ENCODE measurements at regions not wholly inside any gene's neighbourhood (a gene's known extent, or its start where the extent isn't known, plus 50 kb on each side); places are given as distances from the start of the nearest gene placed in this dataset.

DNA sequence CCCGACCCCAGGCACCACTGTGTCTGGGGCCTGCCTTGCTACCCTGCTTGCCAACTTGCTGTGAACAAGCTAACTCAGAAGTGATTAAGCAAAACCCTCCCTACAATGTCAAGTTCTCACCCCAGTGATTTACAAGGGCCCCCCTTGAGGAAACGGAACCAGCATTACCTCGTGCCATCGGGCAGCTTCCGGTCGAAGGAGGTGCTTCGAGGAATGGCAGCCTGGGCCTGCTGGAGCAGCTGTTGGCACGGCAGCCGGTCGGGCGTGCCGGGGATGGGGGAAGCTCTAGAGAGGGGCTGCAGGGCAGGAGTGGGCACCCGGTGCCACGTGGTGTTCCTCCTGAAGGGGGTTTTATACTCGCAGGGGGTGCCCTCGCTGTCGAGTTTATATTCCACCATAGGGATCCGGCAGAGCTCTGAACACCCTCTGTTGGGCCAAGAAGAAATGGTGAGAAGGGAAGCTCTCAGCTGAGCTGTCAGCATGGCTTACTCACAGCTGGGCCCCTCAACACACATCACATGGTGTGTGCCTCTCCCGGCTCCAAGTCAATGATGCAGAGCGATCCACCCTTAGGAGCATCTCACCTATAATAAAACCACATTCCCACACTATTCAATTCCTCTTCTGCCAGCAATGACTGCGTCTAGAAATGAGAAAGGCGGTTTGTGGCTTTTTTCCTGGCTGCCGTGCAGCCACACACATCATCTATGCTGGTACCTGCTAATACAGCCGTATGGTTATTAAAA is 184.4 kb downstream of the SIPA1L2 start:
- DNase-seq (ENCODE audit: low spot score) = no peak
- H3K4me1 Mint-ChIP-seq = 0 out of 2 replicates have a peak, but pooled peaks cover 3% of the 10 kb centered on the region
- no peak for ATAC-seq
- no peak overlapping the region for H3K4me3 Mint-ChIP-seq
- no peak for TF ChIP-seq ZNF512 (CRISPR knock-in tag; IDR thresholded peaks at IDR 0.05; ENCODE audit: borderline replicate concordance)
- TF ChIP-seq ATF1 (CRISPR knock-in tag; IDR thresholded peaks at IDR 0.05) = no peak
- TF ChIP-seq RELA (CRISPR knock-in tag; IDR thresholded peaks at IDR 0.05; ENCODE audit: borderline replicate concordance) = no peak
- POLR2A ChIA-PET = no interaction called here
- H3K36me3 Mint-ChIP-seq = no peaks in the 10 kb centered on the region; the same call in 1 of the 2 replicates
- no peaks in the 10 kb centered on the region for H3K27me3 Mint-ChIP-seq (ENCODE audit: low read depth)
- H3K9me3 Mint-ChIP-seq = no peaks in the 10 kb centered on the region
- no peak overlapping the region for H3K27ac Mint-ChIP-seq
- CTCF ChIA-PET = no interaction called here

DNA sequence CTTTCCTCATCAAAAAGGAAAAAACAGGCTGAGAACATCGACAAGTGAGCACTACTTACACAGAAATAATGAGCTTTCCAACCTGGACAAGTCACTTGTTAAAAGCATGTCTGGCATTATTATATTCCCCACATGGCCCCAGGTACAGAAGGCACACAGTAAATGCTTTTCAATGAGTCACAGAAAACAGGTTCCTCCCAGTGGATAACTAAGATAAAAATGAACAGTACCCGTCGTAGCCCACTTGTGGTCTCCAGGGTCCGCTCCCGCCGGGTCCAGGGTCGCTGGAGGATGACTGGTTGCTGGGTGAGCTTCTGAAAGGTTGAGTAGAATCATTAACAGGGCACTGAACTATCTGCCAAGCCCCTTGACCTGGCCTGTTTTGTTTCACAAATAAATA is 186.6 kb downstream of the SIPA1L2 start:
- H3K9me3 Mint-ChIP-seq = no peaks in the 10 kb centered on the region
- no peak overlapping the region for H3K27ac Mint-ChIP-seq
- TF ChIP-seq HMGA2 (CRISPR knock-in tag; IDR thresholded peaks at IDR 0.05) (no peak), CDX4 (CRISPR knock-in tag; IDR thresholded peaks at IDR 0.05; ENCODE audit: borderline replicate concordance) (no peak), EMX1 (CRISPR knock-in tag; IDR thresholded peaks at IDR 0.05) (no peak), NFYB (CRISPR knock-in tag; conservative IDR thresholded peaks at IDR 0.05; ENCODE audit: low read depth) (no peak), NR3C1 (CRISPR knock-in tag; conservative IDR thresholded peaks at IDR 0.05; ENCODE audit: low read depth) (no peak), GTF2I (CRISPR knock-in tag; conservative IDR thresholded peaks at IDR 0.05) (no peak)
- H3K27me3 Mint-ChIP-seq (ENCODE audit: low read depth) = no peaks in the 10 kb centered on the region
- no peaks in the 10 kb centered on the region; the same call in 1 of the 2 replicates for H3K36me3 Mint-ChIP-seq
- peaks cover 6% of the 10 kb centered on the region for H3K4me1 Mint-ChIP-seq
- DNase-seq (ENCODE audit: low spot score) (no peak), ATAC-seq (no peak)
- POLR2A ChIA-PET = interaction anchor here (0.5 kb wide), 1 partner anchor 136 kb away, joined by 4 read pairs; no protein-coding TSS in a partner anchor
- H3K4me3 Mint-ChIP-seq = no peak overlapping the region
- CTCF ChIA-PET = interaction anchor here (1.3 kb wide), 1 partner anchor 184 kb away, joined by 3 read pairs; no protein-coding TSS in a partner anchor

GRCh38 chr1:232441036-232441411 is 188.9 kb downstream of the SIPA1L2 start:
- no peak for ATAC-seq
- Mint-ChIP-seq H3K9me3 (no peaks in the 10 kb centered on the region), H3K4me3 (no peak overlapping the region), H3K27me3 (ENCODE audit: low read depth) (no peaks in the 10 kb centered on the region), H3K4me1 (peaks cover 17% of the 10 kb centered on the region), H3K36me3 (peaks cover 3% of the 10 kb centered on the region; the same call in 1 of the 2 replicates), H3K27ac (no peak overlapping the region)
- CTCF ChIA-PET = no interaction called here
- no peak for TF ChIP-seq ZNF263 (CRISPR knock-in tag; IDR thresholded peaks at IDR 0.05; ENCODE audit: low read depth)
- TF ChIP-seq USF1 (CRISPR knock-in tag; IDR thresholded peaks at IDR 0.05) = no peak
- TF ChIP-seq NFATC4 (CRISPR knock-in tag; IDR thresholded peaks at IDR 0.05) = no peak
- TF ChIP-seq FOXP4 (CRISPR knock-in tag; IDR thresholded peaks at IDR 0.05) = no peak
- no peak for TF ChIP-seq HMGXB4 (CRISPR knock-in tag; IDR thresholded peaks at IDR 0.05)
- TF ChIP-seq TP53 (CRISPR knock-in tag; IDR thresholded peaks at IDR 0.05) = no peak
- TF ChIP-seq FOXP1 (CRISPR knock-in tag; IDR thresholded peaks at IDR 0.05; ENCODE audit: borderline replicate concordance) = no peak
- TF ChIP-seq ZBTB21 (CRISPR knock-in tag; IDR thresholded peaks at IDR 0.05; ENCODE audit: borderline replicate concordance) = no peak
- TF ChIP-seq FOXK1 (CRISPR knock-in tag; IDR thresholded peaks at IDR 0.05) = no peak
- DNase-seq (ENCODE audit: low spot score) = no peak
- POLR2A ChIA-PET = no interaction called here
